KMS-11 (cell line): ENCODE measurements at regions not wholly inside any gene's neighbourhood (a gene's known extent, or its start where the extent isn't known, plus 50 kb on each side); places are given as distances from the start of the nearest gene placed in this dataset.
"Not testable (repeated sequence)": the region's sequence is repeated elsewhere in the genome, so short reads cannot be mapped to it uniquely, and the experiment has no call there.

Experiments used
- H2AFZ ChIP-seq: fragments of 200-600 bp; sonication (generic); 2 replicates; pipeline ENCODE4 v1.6.1; 2016; ENCODE audit warnings: antibody characterized with exemption, mixed run types, low read depth
- H3K27ac ChIP-seq: fragments of 200-600 bp; sonication (generic); 2 replicates; pipeline ENCODE4 v1.6.1; 2016; ENCODE audit warnings: mild to moderate bottlenecking, mixed run types
- H3K27me3 ChIP-seq: fragments of 200-600 bp; sonication (generic); 2 replicates; pipeline ENCODE4 v1.6.1; 2017; ENCODE audit warnings: mild to moderate bottlenecking, low read depth, mixed run types, moderate library complexity; ENCODE audit not compliant: insufficient read depth
- H3K36me3 ChIP-seq: fragments of 200-600 bp; sonication (generic); 2 replicates; pipeline ENCODE4 v1.6.1; 2017; ENCODE audit warnings: mild to moderate bottlenecking, mixed run types; ENCODE audit not compliant: insufficient read depth
- H3K4me1 ChIP-seq: fragments of 200-600 bp; sonication (generic); 2 replicates; pipeline ENCODE4 v1.6.1; 2016; ENCODE audit warnings: mild to moderate bottlenecking, low read depth, mixed run types; ENCODE audit not compliant: poor library complexity, severe bottlenecking
- H3K4me2 ChIP-seq: fragments of 200-600 bp; sonication (generic); 2 replicates; pipeline ENCODE4 v1.7.0; 2016; ENCODE audit warnings: mild to moderate bottlenecking, mixed run types
- H3K4me3 ChIP-seq: fragments of 200-600 bp; sonication (generic); IDR thresholded peaks from 2 replicates; pipeline ENCODE4 v1.6.1; 2017; ENCODE audit warnings: low read depth, low read length, mixed read lengths; ENCODE audit not compliant: insufficient read depth
- H3K79me2 ChIP-seq: fragments of 200-600 bp; sonication (generic); 2 replicates; pipeline ENCODE4 v1.6.1; 2016; ENCODE audit warnings: low read depth, mixed run types; ENCODE audit not compliant: insufficient read depth
- H3K9ac ChIP-seq: fragments of 200-600 bp; sonication (generic); 2 replicates; pipeline ENCODE4 v1.6.1; 2016; ENCODE audit warnings: mild to moderate bottlenecking, mixed run types
- H4K20me1 ChIP-seq: fragments of 200-600 bp; sonication (generic); 2 replicates; pipeline ENCODE4 v1.6.1; 2016; ENCODE audit warnings: mild to moderate bottlenecking, mixed run types; ENCODE audit not compliant: insufficient read depth
- CTCF ChIP-seq: fragments of 200-600 bp; sonication (generic); conservative IDR thresholded peaks from 2 replicates; pipeline ENCODE4 v1.6.1; 2017; ENCODE audit warnings: low read depth, mild to moderate bottlenecking, antibody characterized with exemption, low read length, moderate library complexity, mixed read lengths

- Histone ChIP-seq H2AFZ (no peak overlapping the region), H3K79me2 (no peaks in the 10 kb centered on the region), H3K36me3 (no peaks in the 10 kb centered on the region), H3K9ac (no peak overlapping the region), H4K20me1 (no peaks in the 10 kb centered on the region), H3K27me3 (no peaks in the 10 kb centered on the region), H3K4me1 (no peaks in the 10 kb centered on the region), H3K4me2 (no peak overlapping the region), H3K4me3 (no peak overlapping the region), H3K27ac (no peak overlapping the region)
- TF ChIP-seq CTCF, result no peak
Measured at GRCh38 chr1:184191181-184191621, 139.7 kb downstream of the TSEN15 start.

- H3K9ac ChIP-seq, result no peak overlapping the region
- no peak overlapping the region for H2AFZ ChIP-seq
- H3K4me2 ChIP-seq, result no peak overlapping the region
- H3K36me3 ChIP-seq, result no peaks in the 10 kb centered on the region
- H3K27me3 ChIP-seq, result no peaks in the 10 kb centered on the region
- H3K4me1 ChIP-seq, result no peaks in the 10 kb centered on the region
- H4K20me1 ChIP-seq, result no peaks in the 10 kb centered on the region
- H3K27ac ChIP-seq, result no peak overlapping the region
- H3K79me2 ChIP-seq, result no peaks in the 10 kb centered on the region
- no peak overlapping the region for H3K4me3 ChIP-seq
- TF ChIP-seq CTCF, result no peak
Measured at GRCh38 chr1:184192796-184193195, 141.3 kb downstream of the TSEN15 start.

GRCh38 chr1:184193451-184193850 is 141.9 kb downstream of the TSEN15 start:
- Histone ChIP-seq H3K4me1 (no peaks in the 10 kb centered on the region), H3K4me2 (no peak overlapping the region), H3K9ac (no peak overlapping the region), H3K79me2 (no peaks in the 10 kb centered on the region), H4K20me1 (no peaks in the 10 kb centered on the region), H3K27ac (no peak overlapping the region), H3K36me3 (no peaks in the 10 kb centered on the region), H3K27me3 (no peaks in the 10 kb centered on the region), H2AFZ (no peak overlapping the region), H3K4me3 (no peak overlapping the region)
- no peak for TF ChIP-seq CTCF

GRCh38 chr1:184194236-184194635 is 142.7 kb downstream of the TSEN15 start:
- Histone ChIP-seq H3K79me2 (no peaks in the 10 kb centered on the region), H3K4me2 (no peak overlapping the region), H3K36me3 (no peaks in the 10 kb centered on the region), H3K27ac (no peak overlapping the region), H3K4me3 (no peak overlapping the region), H3K9ac (no peak overlapping the region), H3K27me3 (no peaks in the 10 kb centered on the region), H2AFZ (no peak overlapping the region), H3K4me1 (no peaks in the 10 kb centered on the region), H4K20me1 (no peaks in the 10 kb centered on the region)
- no peak for TF ChIP-seq CTCF

GRCh38 chr1:184195722-184196121 is 144.2 kb downstream of the TSEN15 start:
- not testable (repeated sequence) for H3K4me2 ChIP-seq, H3K27me3 ChIP-seq, H3K27ac ChIP-seq, H4K20me1 ChIP-seq, H3K79me2 ChIP-seq, H3K36me3 ChIP-seq, H3K9ac ChIP-seq, H2AFZ ChIP-seq, H3K4me3 ChIP-seq, H3K4me1 ChIP-seq
